Epithelial cell of esophagus (primary cell): ENCODE measurements at regions not wholly inside any gene's neighbourhood (a gene's known extent, or its start where the extent isn't known, plus 50 kb on each side); places are given as distances from the start of the nearest gene placed in this dataset.

ENCODE experiments used
- DNase-seq: peaks from one replicate; pipeline ENCODE4 v3.0.0; 2010; ENCODE audit warnings: low read depth
- H3K4me3 ChIP-seq: 2 replicates; pipeline ENCODE4 v1.5.1; 2011; ENCODE audit warnings: mild to moderate bottlenecking, low read length, control low read depth
- TF ChIP-seq, protein P1 (sequence below): IDR thresholded peaks from 2 replicates; pipeline ENCODE4 v1.5.1; 2011; ENCODE audit warnings: low read depth, mild to moderate bottlenecking, low read length, control low read depth, inconsistent platforms; ENCODE audit not compliant: insufficient read depth; ENCODE audit errors: missing control alignments

DNA sequence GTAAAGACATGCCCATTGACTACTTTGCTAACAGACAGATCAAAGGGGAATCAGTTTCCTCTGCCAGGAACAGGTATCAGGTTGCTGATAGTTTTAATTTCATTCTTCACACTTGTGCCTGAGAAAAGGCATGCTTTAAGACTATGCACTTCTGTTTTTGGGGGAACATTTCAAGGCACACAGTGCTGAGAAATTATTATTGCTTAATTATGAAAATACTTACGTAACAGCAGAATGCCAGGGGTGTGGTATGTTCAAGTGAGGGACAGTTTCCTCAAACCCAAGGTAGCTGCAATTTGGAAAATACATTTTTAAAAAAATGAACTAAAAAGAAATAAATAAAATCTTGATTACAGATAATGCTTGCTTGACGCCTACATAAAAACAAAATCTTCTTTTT lies 1746.1 kb upstream of the PIK3C3 start:
- DNase-seq: peak; percentile 20
- H3K4me3 ChIP-seq: no peak overlapping the region
- TF ChIP-seq, protein P1, sequence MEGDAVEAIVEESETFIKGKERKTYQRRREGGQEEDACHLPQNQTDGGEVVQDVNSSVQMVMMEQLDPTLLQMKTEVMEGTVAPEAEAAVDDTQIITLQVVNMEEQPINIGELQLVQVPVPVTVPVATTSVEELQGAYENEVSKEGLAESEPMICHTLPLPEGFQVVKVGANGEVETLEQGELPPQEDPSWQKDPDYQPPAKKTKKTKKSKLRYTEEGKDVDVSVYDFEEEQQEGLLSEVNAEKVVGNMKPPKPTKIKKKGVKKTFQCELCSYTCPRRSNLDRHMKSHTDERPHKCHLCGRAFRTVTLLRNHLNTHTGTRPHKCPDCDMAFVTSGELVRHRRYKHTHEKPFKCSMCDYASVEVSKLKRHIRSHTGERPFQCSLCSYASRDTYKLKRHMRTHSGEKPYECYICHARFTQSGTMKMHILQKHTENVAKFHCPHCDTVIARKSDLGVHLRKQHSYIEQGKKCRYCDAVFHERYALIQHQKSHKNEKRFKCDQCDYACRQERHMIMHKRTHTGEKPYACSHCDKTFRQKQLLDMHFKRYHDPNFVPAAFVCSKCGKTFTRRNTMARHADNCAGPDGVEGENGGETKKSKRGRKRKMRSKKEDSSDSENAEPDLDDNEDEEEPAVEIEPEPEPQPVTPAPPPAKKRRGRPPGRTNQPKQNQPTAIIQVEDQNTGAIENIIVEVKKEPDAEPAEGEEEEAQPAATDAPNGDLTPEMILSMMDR: no peak

DNA sequence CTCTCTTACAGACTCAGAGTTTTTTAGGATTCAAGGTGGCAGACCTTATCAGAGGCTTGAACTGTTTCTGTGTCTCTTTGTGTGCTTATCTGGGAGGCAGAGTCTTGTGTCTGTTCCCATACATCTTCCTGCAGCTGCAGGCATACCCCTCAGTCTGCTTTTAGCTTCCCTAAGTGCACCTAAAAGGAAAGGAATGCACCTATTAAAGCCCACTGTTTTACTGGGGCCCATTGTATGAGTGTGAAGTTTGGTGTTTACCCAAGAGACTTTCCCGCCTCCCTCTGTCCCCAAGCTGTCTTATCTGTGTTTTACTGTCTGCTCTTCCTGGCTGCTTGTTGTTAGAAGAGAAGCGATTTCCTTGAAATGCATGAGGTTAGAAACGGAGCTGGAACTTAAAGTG lies 1757.3 kb upstream of the PIK3C3 start:
- TF ChIP-seq, protein P1: no peak

DNA sequence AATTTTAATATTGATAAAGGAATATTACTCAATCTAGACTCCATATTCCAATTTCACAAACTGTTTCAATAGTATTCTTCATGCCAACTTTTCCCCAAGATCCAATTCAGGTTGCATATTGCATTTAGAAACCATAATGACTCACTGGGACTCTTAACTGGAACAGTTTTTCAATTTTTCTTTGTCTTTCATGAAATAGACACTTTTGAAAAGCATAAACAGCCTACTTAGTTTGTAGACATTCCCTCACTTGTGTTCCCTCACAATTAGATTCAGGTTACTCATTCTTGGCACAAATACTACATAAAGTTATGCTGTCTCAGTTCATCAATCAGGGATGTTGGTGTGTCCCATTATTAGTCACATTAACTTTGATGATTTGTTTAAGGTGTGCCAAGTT lies 1768.4 kb upstream of the PIK3C3 start:
- no peak overlapping the region for H3K4me3 ChIP-seq
- DNase-seq: peak; percentile 14
- TF ChIP-seq, protein P1: no peak

More for the DNA sequence above, 1757.3 kb upstream of the PIK3C3 start:
- DNase-seq: no peak
- no peak overlapping the region for H3K4me3 ChIP-seq

DNA sequence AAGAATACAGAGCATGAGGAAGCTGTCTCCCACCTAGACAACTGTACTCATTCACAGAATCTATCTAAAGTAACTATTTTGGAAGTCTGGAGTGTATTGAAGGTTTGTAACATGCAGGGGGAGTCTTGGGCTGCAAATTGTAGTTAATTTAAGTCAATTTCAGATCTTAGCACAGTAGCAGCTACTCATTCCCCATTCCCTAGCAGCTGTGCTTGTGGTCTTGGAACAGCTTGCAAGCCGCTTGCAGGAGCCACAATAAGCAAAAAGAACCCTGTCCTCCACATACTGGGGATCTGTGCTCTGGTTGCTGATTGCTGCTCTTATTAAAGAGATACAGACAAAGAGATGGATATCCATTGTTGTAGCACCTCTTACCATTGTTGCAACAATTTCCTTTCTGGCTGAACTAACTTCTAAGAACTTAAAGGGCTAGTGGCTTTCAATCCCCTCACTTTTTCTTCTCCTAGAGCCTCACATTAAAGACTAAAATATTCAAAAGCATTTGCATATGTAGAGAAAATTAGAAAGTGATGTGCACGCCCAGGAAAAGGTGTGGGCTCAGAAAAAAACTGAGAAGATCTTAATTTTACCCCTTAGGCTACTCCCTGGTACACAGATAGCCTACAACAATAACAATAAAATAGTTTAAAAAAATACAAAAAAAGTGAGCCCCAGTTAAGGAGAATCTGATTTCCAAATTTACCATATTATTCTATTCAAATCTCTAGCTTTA lies 1775.1 kb upstream of the PIK3C3 start:
- H3K4me3 ChIP-seq: no peak overlapping the region
- TF ChIP-seq, protein P1: no peak
- DNase-seq: no peak

DNA sequence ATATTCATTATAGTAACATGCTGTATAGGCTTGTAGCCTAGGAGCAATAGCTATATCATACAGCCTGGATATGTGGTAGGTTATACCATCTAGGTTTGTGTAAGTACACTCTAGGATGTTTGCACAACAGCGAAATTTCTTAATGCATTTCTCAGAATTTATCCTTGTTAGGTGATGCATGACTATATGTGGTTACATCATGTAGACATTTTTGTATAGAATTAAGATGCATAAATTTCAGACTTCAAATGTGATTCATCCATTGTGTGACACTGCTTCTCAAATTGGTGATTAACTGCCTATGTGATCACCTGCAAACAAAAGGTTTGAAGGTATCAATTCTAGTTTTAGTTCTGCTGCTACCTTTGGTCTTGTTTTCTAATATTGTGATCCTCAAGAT lies 1787.0 kb upstream of the PIK3C3 start:
- H3K4me3 ChIP-seq: no peak overlapping the region
- peak; percentile 54 for DNase-seq
- TF ChIP-seq, protein P1: no peak

DNA sequence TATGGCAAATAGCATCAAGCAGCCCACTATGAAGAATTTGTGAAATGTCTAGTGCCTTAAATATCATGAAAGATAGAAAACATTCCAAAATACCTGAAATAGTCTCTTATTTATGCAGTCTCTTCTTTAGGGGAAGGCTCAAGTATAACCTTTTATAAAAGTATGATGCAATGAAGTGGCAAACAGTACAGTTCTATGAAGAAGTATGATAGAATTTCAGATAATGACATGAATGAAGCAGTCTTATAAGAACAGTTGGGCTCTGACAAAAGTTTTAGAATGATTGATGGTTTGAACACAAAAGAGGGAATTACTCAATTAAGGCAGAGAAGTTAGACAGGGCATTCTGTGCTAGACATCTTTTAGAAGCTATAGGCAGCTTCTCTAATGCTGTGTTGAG lies 1791.8 kb upstream of the PIK3C3 start:
- TF ChIP-seq, protein P1: no peak
- no peak for DNase-seq
- H3K4me3 ChIP-seq: no peak overlapping the region

DNA sequence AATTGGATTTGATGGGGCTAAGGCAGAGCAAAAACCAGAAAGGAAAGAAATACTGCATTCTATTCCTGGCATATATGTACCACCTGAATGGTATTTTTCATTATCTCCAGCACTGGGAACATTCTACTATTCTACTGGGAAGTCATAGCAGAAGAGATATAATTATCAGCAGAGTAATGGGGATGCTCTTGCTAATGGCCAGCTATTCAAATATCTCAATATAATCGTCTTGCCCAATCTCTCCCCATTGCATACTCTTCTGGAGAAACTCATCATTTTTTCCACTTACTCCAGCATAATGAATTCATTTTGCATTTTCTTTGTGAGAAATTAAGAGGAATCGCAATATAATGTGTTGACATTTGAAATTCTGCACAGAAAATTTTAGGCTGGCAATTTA lies 1794.7 kb upstream of the PIK3C3 start:
- no peak overlapping the region for H3K4me3 ChIP-seq
- TF ChIP-seq, protein P1: no peak
- no peak for DNase-seq
